HG03442 (cell line): ENCODE measurements at regions not wholly inside any gene's neighbourhood (a gene's known extent, or its start where the extent isn't known, plus 50 kb on each side); places are given as distances from the start of the nearest gene placed in this dataset.
"Not testable (repeated sequence)": the region's sequence is repeated elsewhere in the genome, so short reads cannot be mapped to it uniquely, and the experiment has no call there.

Experiments used
- ATAC-seq: cut with Tn5 transposase; IDR thresholded peaks from one replicate; pipeline ENCODE4 v1.9.1; 2021; ENCODE audit warnings: mild to moderate bottlenecking, moderate library complexity; ENCODE audit not compliant: unreplicated experiment

GRCh38 chr10:111261081-111261615 lies 184.3 kb downstream of the ADRA2A start:
- ATAC-seq, result no peak

- ATAC-seq, result no peak
Observed at GRCh38 chr10:111265341-111265740, 188.5 kb downstream of the ADRA2A start.

- no peak for ATAC-seq
Observed at GRCh38 chr10:111266165-111266564, 189.3 kb downstream of the ADRA2A start.

- no peak for ATAC-seq
Observed at GRCh38 chr10:111267673-111268072, 190.8 kb downstream of the ADRA2A start.

- ATAC-seq, result no peak
Observed at GRCh38 chr10:111273235-111273634, 196.4 kb downstream of the ADRA2A start.

GRCh38 chr10:111273635-111274034 lies 196.8 kb downstream of the ADRA2A start:
- ATAC-seq, result no peak

- no peak for ATAC-seq
Observed at GRCh38 chr10:111275091-111275490, 198.3 kb downstream of the ADRA2A start.

GRCh38 chr10:111277661-111278060 lies 200.8 kb downstream of the ADRA2A start:
- no peak for ATAC-seq

GRCh38 chr10:111278266-111278665 lies 201.4 kb downstream of the ADRA2A start:
- ATAC-seq, result no peak

- ATAC-seq, result no peak
Observed at GRCh38 chr10:111281516-111281915, 204.7 kb downstream of the ADRA2A start.

GRCh38 chr10:111289461-111289860 lies 212.6 kb downstream of the ADRA2A start:
- no peak for ATAC-seq

GRCh38 chr10:111290649-111291048 lies 213.8 kb downstream of the ADRA2A start:
- no peak for ATAC-seq

- no peak for ATAC-seq
Observed at GRCh38 chr10:111295788-111296187, 219.0 kb downstream of the ADRA2A start.

- no peak for ATAC-seq
Observed at GRCh38 chr10:111297351-111297848, 220.6 kb downstream of the ADRA2A start.

GRCh38 chr10:111298031-111298430 lies 221.2 kb downstream of the ADRA2A start:
- no peak for ATAC-seq

GRCh38 chr10:111299037-111299436 lies 222.2 kb downstream of the ADRA2A start:
- no peak for ATAC-seq

- ATAC-seq, result no peak
Observed at GRCh38 chr10:111303887-111304286, 227.1 kb downstream of the ADRA2A start.

- ATAC-seq, result no peak
Observed at GRCh38 chr10:111316722-111317212, 239.9 kb downstream of the ADRA2A start.

- ATAC-seq, result no peak
Observed at GRCh38 chr10:111319866-111320265, 243.0 kb downstream of the ADRA2A start.

GRCh38 chr10:111323389-111323966 lies 246.6 kb downstream of the ADRA2A start:
- ATAC-seq, result no peak

GRCh38 chr10:111332174-111332573 lies 255.3 kb downstream of the ADRA2A start:
- ATAC-seq, result not testable (repeated sequence)

GRCh38 chr10:111335826-111336225 lies 259.0 kb downstream of the ADRA2A start:
- no peak for ATAC-seq

- ATAC-seq, result no peak
Observed at GRCh38 chr10:111338035-111338434, 261.2 kb downstream of the ADRA2A start.
